ES-I3 (cell line): ENCODE measurements at regions not wholly inside any gene's neighbourhood (a gene's known extent, or its start where the extent isn't known, plus 50 kb on each side); places are given as distances from the start of the nearest gene placed in this dataset.

ENCODE experiments used
- H3K36me3 ChIP-seq: 2 replicates; pipeline ENCODE4 v1.6.1; 2013; ENCODE audit warnings: mild to moderate bottlenecking, low read length, control low read depth, moderate library complexity; ENCODE audit not compliant: insufficient read depth
- H3K4me1 ChIP-seq: 2 replicates; pipeline ENCODE4 v1.6.1; 2013; ENCODE audit warnings: mild to moderate bottlenecking, control low read depth, low read length; ENCODE audit not compliant: insufficient read depth
- H3K9ac ChIP-seq: 2 replicates; pipeline ENCODE4 v1.6.1; 2013; ENCODE audit warnings: low read depth, mild to moderate bottlenecking, low read length, moderate library complexity
- H3K9me3 ChIP-seq: 2 replicates; pipeline ENCODE4 v1.6.1; 2013; ENCODE audit warnings: mild to moderate bottlenecking, low read length, moderate library complexity; ENCODE audit not compliant: control insufficient read depth, insufficient read depth

DNA sequence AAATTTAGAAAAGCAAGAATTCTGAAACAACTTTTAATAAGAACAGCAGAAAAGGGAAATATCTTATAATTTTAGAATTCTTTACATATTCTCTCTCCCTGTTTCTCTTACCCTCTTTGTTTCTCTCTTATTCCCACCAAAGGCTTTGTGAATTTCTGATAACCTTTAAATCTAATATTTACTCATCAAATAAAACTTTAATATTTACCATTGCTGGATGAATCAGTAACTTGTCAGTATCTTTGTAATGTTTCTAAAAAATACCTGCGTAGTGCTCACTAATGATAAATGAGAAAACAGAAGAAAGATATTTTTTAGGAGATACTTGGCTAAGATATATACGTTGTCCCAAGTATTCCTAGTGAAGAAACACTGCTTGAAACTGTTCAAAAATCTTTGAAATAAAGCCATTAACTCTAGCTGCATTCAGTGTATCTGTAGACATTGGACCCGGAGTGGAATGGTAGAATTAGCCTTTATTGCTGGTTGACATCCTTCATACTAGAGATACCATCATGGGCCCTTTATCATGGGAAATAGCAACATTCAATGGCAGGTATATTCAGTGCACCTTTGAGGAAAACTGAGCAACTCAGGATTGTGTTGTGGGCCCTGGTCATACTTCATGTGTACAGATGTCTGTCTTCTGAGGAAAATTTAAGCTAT, 2160.4 kb downstream of the MAT2B start:
- Histone ChIP-seq H3K9ac (no peak overlapping the region), H3K9me3 (no peaks in the 10 kb centered on the region), H3K4me1 (no peaks in the 10 kb centered on the region), H3K36me3 (no peaks in the 10 kb centered on the region)

DNA sequence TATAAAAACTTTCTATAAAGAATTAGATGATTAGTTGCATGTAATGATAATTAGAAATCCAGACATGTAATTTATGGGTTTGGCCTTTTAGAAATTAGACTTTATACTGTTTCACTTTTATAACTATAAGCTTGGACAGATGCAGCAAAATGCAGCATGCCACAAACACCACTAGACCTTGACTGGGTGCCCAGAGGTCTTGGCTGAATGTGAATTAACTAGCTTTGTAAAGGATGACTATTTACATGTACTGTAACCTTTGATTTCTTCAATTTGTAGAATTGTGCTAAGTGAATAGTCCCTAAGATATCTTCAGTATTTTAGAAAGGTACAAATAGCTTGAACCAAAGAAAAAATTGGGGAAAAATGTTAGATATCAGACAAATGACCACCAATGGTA, 2168.1 kb downstream of the MAT2B start:
- no peak overlapping the region for H3K9ac ChIP-seq
- no peaks in the 10 kb centered on the region for H3K4me1 ChIP-seq
- no peaks in the 10 kb centered on the region for H3K9me3 ChIP-seq
- no peaks in the 10 kb centered on the region for H3K36me3 ChIP-seq

DNA sequence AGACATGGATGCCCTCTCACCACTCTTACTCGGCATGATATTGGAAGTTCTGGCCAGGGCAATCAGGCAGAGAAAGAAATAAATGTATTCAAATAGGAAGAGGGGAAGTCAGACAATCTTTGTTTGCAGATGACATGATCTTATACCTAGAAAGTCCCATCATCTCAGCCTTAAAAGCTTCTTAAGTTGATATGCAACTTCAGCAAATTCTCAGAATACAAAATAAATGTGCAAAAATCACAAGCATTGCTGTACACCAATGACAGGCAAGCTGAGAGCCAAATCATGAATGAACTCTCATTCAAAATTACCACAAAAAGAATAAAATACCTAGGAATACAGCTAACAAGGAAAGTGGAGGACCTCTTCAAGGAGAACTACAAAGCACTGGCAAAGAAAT, 2190.4 kb downstream of the MAT2B start:
- Histone ChIP-seq H3K9ac (no peak overlapping the region), H3K9me3 (no peaks in the 10 kb centered on the region; the same call in 1 of the 2 replicates), H3K36me3 (no peaks in the 10 kb centered on the region), H3K4me1 (no peaks in the 10 kb centered on the region)

DNA sequence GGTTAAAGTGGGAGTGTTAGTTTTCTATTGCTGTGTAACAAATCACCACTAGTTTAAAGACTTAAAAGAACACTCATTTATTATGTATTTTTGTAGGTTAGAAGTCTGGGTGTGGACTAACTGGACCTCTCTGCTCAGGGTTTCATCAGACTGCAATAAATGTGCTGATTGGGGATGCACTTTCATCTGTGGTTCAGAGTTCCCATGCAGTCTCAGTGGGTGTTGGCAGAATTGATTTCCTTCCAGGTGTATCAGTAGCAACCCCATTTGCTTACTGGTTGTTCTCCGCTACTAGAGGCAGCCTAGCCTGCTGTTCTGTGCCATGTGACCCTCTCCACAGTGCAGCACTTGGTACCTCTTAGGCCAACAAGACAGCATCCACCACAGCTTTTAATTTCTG, 2200.5 kb downstream of the MAT2B start:
- no peaks in the 10 kb centered on the region for H3K4me1 ChIP-seq
- no peaks in the 10 kb centered on the region for H3K36me3 ChIP-seq
- no peaks in the 10 kb centered on the region for H3K9me3 ChIP-seq
- H3K9ac ChIP-seq: no peak overlapping the region

DNA sequence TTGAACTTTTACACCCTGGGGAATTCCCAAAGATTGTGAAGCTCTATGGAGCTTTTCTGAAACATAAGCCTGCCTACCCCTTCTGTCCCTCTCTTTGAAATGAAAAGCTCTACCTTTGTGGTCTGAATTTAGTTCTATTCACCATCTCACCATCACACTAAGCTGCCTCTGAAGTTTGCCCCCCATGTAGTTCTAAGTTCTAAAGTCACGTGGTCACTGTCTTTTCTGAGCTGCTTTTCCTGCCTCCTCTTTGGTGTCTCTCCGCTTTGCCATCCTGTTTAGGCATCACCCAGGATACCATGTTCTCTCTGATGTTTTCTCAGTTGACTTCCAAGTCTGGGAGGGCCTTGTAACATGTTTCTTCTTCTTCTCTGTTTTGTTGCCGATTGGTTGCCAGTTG, 2206.6 kb downstream of the MAT2B start:
- H3K9ac ChIP-seq: no peak overlapping the region
- H3K9me3 ChIP-seq: no peaks in the 10 kb centered on the region
- no peaks in the 10 kb centered on the region for H3K36me3 ChIP-seq
- no peaks in the 10 kb centered on the region for H3K4me1 ChIP-seq

DNA sequence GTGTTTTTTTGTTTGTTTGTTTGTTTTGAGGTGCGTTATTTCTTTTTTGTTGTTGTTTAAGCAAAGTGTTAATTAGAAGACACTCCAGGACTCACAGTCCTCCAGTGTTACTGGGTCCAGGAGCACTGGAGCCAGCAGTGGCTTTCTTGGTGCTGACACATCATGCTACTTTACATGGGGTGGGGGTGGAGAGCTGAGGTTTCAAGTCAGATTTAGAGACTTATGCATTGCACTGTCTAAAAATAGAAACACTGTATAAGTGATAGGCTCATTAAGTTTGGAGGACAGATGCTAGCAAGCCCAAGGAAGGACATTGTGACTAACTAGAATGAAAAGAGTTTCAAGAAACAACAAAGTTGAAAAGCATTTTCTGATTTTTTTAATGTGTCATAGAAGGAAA, 2209.2 kb downstream of the MAT2B start:
- Histone ChIP-seq H3K4me1 (no peaks in the 10 kb centered on the region), H3K9me3 (no peaks in the 10 kb centered on the region), H3K36me3 (no peaks in the 10 kb centered on the region), H3K9ac (no peak overlapping the region)

DNA sequence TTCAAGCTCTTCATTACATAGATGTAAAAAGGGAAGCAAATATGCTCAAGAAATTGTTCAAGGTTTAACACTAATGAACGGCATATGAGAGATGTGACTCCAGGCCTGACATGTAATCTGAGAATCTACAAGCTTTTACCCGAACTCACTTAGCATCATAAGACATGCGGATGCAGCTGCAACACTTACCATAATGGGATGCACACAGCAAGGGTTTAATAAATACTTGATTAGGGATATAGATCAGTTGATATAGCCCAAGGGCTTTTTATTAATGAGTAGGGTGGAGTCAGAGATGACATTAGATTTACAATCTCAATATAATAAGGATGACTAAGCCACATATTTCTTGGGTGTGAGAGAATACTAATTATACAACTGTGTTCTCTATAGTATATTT, 2215.5 kb downstream of the MAT2B start:
- Histone ChIP-seq H3K36me3 (no peaks in the 10 kb centered on the region), H3K9me3 (no peaks in the 10 kb centered on the region), H3K9ac (no peak overlapping the region), H3K4me1 (no peaks in the 10 kb centered on the region)

DNA sequence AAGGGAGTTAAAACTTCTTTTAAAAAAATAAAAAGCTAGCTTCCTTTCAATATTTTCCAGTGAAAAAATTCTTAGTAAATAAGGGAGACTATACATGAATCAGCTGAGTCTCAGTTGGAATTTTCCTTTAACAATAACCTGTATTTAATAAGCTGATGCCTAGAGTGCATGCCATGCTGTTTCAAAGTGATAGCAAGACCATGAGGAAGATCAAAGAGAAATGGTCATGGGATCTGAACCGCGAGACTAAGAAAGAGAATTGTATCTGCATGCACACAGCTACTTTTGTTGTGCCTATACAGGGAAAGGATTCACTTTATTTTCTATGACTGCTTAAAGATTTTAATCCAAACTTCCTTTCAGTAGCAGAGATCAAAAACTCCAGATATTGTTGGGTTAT, 2217.0 kb downstream of the MAT2B start:
- Histone ChIP-seq H3K36me3 (no peaks in the 10 kb centered on the region), H3K9me3 (no peaks in the 10 kb centered on the region), H3K4me1 (no peaks in the 10 kb centered on the region), H3K9ac (no peak overlapping the region)

DNA sequence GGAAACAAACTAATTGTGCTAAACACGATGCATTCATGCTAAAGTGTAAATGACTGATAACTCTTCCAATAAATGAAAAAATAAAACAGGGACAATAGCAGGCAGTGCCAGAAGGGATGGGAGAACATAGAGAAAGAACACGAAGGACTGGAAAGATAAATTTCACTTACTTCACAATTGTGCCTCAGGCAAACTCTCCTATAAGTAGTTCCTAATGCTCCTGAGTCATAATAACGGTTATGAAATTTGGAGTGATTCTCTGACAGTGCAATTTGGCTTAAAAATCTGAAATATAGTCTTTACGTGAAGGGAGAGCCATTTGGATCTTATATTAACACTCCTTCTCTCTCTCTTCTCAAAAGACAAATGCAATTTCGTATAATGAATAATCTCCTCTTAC, 2218.5 kb downstream of the MAT2B start:
- Histone ChIP-seq H3K9ac (no peak overlapping the region), H3K4me1 (no peaks in the 10 kb centered on the region), H3K9me3 (no peaks in the 10 kb centered on the region)

DNA sequence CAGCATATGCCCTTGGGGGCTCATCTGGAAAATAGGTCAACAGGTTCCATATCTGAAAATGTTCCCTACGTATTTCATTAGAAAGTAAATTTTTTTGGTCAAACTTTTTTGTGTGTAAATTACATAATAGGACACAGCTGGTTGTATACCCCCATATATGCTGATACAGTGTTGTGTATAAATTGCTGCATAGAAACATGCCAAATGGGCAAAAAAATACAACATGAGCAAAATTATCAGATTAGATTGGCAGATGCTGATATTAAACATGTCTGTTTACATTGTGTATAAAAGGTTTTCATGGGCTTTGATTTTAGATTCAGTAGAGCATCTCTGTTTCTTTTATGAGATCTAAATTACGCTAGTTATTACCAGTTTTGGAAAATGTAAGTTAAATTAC, 2223.0 kb downstream of the MAT2B start:
- H3K9ac ChIP-seq: no peak overlapping the region
- H3K9me3 ChIP-seq: no peaks in the 10 kb centered on the region
- no peaks in the 10 kb centered on the region for H3K36me3 ChIP-seq
- H3K4me1 ChIP-seq: no peaks in the 10 kb centered on the region

More for the DNA sequence above, 2218.5 kb downstream of the MAT2B start:
- no peaks in the 10 kb centered on the region for H3K36me3 ChIP-seq

DNA sequence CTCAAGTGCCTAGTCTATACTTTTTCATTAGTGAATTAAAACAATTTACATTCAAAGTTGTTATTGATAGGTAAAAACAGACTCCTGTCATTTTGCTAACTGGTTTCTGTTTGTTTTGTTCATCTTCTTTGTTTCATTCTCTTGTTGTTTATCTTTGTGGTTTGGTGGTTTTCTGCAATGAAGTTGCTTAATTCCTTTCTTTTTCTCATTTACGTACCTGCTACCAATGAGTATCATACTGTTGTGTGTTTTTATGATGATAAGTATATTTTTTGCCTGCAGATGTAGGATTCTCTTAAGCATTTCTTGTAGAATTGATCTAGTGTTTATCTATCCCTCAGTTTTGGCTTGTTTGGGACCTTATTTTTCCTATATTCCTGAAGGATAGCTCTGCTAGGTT, 2230.0 kb downstream of the MAT2B start:
- Histone ChIP-seq H3K36me3 (no peaks in the 10 kb centered on the region), H3K4me1 (no peaks in the 10 kb centered on the region), H3K9me3 (no peaks in the 10 kb centered on the region), H3K9ac (no peak overlapping the region)

DNA sequence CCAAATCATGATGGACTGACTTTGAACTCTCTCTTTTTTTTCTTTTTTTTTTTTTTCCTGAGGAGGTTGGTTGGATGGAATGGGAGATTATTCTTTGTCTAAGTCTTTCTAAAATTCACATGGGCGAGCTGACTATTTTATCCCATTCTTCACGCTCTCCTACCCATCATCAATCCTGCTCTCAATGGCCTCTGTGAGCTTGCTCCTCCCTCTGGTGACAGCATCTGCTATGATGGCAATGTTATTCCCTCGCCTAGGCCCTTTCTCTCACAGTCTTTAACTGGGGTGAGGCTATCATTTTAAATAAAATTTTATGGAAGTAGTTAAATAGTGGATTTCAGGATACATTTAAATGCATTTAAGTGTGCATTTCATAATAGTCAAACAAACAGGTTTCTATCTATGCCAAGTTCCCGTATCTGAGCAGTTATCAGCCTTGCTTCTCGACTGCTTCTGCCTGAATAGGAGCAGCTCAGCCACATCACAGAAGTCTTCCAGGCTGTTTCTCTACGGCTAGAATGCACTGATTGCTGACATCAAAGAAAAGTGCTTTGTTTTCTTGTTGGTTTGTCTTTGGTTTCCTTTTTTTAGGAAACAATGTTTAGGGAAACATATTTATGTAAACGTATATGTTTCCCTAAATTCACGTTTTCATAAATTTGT, 2233.8 kb downstream of the MAT2B start:
- H3K4me1 ChIP-seq: no peaks in the 10 kb centered on the region
- no peaks in the 10 kb centered on the region for H3K36me3 ChIP-seq
- no peak overlapping the region for H3K9ac ChIP-seq

DNA sequence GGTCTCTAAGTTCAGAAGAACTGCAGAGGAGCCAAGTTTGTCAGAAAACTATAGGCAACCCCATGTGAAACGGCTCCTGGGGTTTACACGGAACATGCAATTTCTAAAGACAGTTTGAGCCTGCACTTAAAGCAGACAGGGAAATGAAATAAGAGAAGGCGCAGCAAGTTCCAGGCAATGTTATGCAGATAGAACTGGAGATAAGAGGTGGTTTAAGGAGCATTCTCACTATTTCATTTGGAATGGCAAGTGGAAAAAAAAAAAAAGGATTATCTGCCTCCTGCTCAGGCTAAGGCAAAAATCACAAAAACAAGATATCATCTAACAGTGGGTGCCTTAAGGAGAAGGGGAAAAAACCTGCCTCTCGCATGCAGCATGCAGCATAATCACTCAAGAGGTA, 2252.4 kb downstream of the MAT2B start:
- Histone ChIP-seq H3K4me1 (no peaks in the 10 kb centered on the region; the same call in 1 of the 2 replicates), H3K36me3 (no peaks in the 10 kb centered on the region), H3K9ac (no peak overlapping the region), H3K9me3 (no peaks in the 10 kb centered on the region)

More for the DNA sequence above, 2233.8 kb downstream of the MAT2B start:
- H3K9me3 ChIP-seq: no peaks in the 10 kb centered on the region

DNA sequence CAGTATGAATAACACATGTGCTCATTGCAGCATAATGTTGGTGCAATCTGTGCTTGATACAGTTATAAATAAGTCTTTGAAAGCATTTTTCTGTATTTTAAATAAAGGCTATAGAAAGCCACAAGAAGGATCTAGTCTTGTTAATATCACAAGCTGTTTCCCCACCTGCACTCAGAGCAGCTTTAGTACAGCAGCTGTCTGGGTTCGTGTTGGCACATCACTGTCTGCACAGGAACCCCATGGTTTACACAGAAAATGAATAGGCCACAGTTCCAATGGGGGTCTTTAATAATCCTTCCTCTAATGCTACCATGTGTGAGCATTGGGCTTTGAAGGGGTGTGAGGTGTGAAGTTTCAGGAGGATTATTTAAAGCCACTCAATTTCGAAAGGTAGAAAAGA, 2269.7 kb downstream of the MAT2B start:
- Histone ChIP-seq H3K4me1 (no peaks in the 10 kb centered on the region), H3K36me3 (no peaks in the 10 kb centered on the region), H3K9me3 (no peaks in the 10 kb centered on the region), H3K9ac (no peak overlapping the region)

DNA sequence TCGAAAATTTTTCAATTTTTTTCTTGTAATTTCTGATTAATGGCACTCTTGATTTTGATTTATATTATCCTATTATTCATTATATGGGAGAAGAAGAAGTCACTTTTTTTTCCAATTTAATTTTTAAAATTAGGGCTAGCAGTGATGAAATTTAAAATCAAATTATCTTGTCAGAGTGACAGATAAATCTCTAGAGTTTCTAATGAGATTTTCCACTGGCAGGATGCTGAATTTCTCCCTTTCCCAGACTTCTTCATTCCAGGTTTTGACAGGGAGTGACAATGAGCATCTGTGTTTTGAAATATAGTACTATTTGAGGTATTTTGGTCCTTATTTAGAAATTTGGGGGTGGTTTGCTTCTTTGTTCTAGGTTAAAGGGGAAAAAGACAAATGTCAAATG, 2274.1 kb downstream of the MAT2B start:
- no peaks in the 10 kb centered on the region for H3K36me3 ChIP-seq
- no peaks in the 10 kb centered on the region for H3K9me3 ChIP-seq
- no peaks in the 10 kb centered on the region for H3K4me1 ChIP-seq
- no peak overlapping the region for H3K9ac ChIP-seq
